HEK293T (cell line): ENCODE measurements at regions not wholly inside any gene's neighbourhood (a gene's known extent, or its start where the extent isn't known, plus 50 kb on each side); places are given as distances from the start of the nearest gene placed in this dataset.

ENCODE experiments used
- ARNT ChIP-seq: fragments of 450-650 bp; IDR thresholded peaks from 2 replicates; pipeline ENCODE4 v1.6.1; 2017; ENCODE audit warnings: mild to moderate bottlenecking
- ELF4 ChIP-seq: fragments of 450-650 bp; IDR thresholded peaks from 2 replicates; pipeline ENCODE4 v1.6.1; 2017; ENCODE audit warnings: antibody characterized with exemption
- FOXA1 ChIP-seq: fragments of 450-650 bp; IDR thresholded peaks from 2 replicates; pipeline ENCODE4 v1.6.1; 2016; ENCODE audit warnings: mild to moderate bottlenecking
- FOXK2 ChIP-seq: fragments of 450-650 bp; IDR thresholded peaks from 2 replicates; pipeline ENCODE4 v1.6.1; 2016; ENCODE audit warnings: mild to moderate bottlenecking
- FOXM1 ChIP-seq: fragments of 450-650 bp; IDR thresholded peaks from 2 replicates; pipeline ENCODE4 v1.6.1; 2017; ENCODE audit warnings: mild to moderate bottlenecking, borderline replicate concordance
- L3MBTL2 ChIP-seq: fragments of 450-650 bp; conservative IDR thresholded peaks from 2 replicates; pipeline ENCODE4 v1.6.1; 2016; ENCODE audit warnings: mild to moderate bottlenecking
- NFRKB ChIP-seq: fragments of 450-650 bp; IDR thresholded peaks from 2 replicates; pipeline ENCODE4 v1.6.1; 2016; ENCODE audit warnings: mild to moderate bottlenecking, moderate library complexity
- PKNOX1 ChIP-seq: fragments of 450-650 bp; IDR thresholded peaks from 2 replicates; pipeline ENCODE4 v1.6.1; 2016
- SP1 ChIP-seq: fragments of 450-650 bp; IDR thresholded peaks from 2 replicates; pipeline ENCODE4 v1.6.1; 2017
- TARDBP ChIP-seq: fragments of 450-650 bp; IDR thresholded peaks from 2 replicates; pipeline ENCODE4 v1.6.1; 2016
- ZNF384 ChIP-seq: fragments of 450-650 bp; IDR thresholded peaks from 2 replicates; pipeline ENCODE4 v1.6.1; 2016

GRCh38 chr4:159042868-159043267 is 60.0 kb upstream of the RAPGEF2 start:
- TF ChIP-seq SP1 (no peak), FOXK2 (no peak), L3MBTL2 (no peak), TARDBP (no peak), NFRKB (no peak), ZNF384 (no peak), FOXA1 (no peak), PKNOX1 (no peak), FOXM1 (no peak), ELF4 (no peak), ARNT (no peak)
